ENCODE measurements at regions not wholly inside any gene's neighbourhood (a gene's known extent, or its start where the extent isn't known, plus 50 kb on each side); places are given as distances from the start of the nearest gene placed in this dataset.

DNA sequence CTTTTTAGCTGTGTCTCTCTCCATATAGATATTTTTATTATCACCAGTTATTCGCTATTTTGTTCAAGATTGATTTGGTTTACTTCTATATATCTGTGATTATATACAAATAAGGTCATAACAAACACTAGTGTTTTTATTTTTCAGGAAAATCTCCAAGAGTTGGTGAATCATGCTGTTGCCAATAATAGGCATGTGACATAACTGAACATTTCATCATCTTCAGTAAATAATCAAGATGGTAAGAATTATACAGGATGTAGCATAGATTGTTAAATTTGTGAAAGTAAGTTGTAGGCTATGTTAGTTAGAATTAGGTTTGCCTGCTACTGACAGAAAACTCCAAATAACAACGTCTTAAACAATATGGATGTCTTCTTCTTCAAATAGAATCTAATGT lies 240.9 kb upstream of the PDE3A start:
- Histone ChIP-seq H2BK5ac (ENCODE audit: low read length) (no peak overlapping the region), H3K79me1 (ENCODE audit: low read depth, low read length) (no peaks in the 10 kb centered on the region), H3K27ac (replicated peaks; ENCODE audit: low read length) (no peak overlapping the region), H3K4me3 (ENCODE audit: low read length in 2 of 2) (no peak overlapping the region), H2BK15ac (ENCODE audit: low read length) (no peak overlapping the region), H3K14ac (ENCODE audit: low read length) (no peak overlapping the region), H3K9ac (ENCODE audit: low read depth, low read length, poor library complexity) (no peak overlapping the region), H3K18ac (ENCODE audit: low read length) (no peak overlapping the region), H3K4me1 (ENCODE audit: control insufficient read depth in 2 of 2, insufficient read depth in 1 of 2, low read depth in 1 of 2, low read length in 2 of 2) (no peaks in the 10 kb centered on the region), H3K4ac (ENCODE audit: low read length) (no peak overlapping the region), H2BK120ac (ENCODE audit: low read depth, low read length) (no peak overlapping the region), H3K23ac (ENCODE audit: low read depth, low read length, poor library complexity) (no peak overlapping the region), H3K27me3 (ENCODE audit: control insufficient read depth in 3 of 3, insufficient read depth in 3 of 3, low read depth in 1 of 3, low read length in 3 of 3) (no peaks in the 10 kb centered on the region), H3K4me2 (ENCODE audit: insufficient read depth, low read length, poor library complexity, severe bottlenecking) (no peak overlapping the region), H4K8ac (ENCODE audit: low read depth, low read length) (no peak overlapping the region), H2BK12ac (ENCODE audit: low read length) (no peak overlapping the region), H3K36me3 (replicated peaks in 1 of 2; ENCODE audit: control insufficient read depth in 2 of 2, insufficient read depth in 2 of 2, low read length in 2 of 2) (no peaks in the 10 kb centered on the region), H2AK5ac (ENCODE audit: low read depth, low read length) (no peak overlapping the region), H4K91ac (ENCODE audit: low read depth, low read length, poor library complexity) (no peak overlapping the region), H2AFZ (ENCODE audit: low read length) (no peak overlapping the region), H3K9me3 (replicated peaks in 1 of 2; ENCODE audit: control insufficient read depth in 2 of 2, insufficient read depth in 1 of 2, low read depth in 1 of 2, low read length in 2 of 2) (no peaks in the 10 kb centered on the region)
- DNase-seq (ENCODE audit: low spot score) = no peak
- WGBS, 2 donors (ENCODE audit: extremely low coverage in 2 of 2, insufficient read length in 2 of 2, insufficient replicate concordance in 1 of 2) = no CpG with 5 or more reads among the region's 2 CpGs

DNA sequence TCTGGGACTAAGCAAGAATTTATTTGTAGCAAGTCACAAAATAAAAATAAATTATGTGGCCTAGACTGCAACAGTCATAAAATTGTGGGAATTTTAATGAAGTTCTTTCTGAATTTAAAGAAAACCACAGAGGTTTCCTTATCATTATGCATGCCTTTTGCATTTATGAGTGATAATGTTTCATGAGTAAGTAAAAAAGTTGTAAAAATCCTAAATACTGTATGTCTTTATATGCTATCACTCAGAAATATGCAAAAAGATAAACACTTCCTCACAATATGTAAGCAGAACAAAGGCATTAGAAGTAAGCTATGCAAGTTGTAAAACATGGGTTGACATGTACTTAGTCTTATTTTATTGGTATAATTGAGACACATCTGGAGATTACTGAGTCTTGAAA lies 239.4 kb upstream of the PDE3A start:
- Histone ChIP-seq H2BK5ac (ENCODE audit: low read length) (no peak overlapping the region), H4K8ac (ENCODE audit: low read depth, low read length) (no peak overlapping the region), H3K36me3 (replicated peaks in 1 of 2; ENCODE audit: control insufficient read depth in 2 of 2, insufficient read depth in 2 of 2, low read length in 2 of 2) (no peaks in the 10 kb centered on the region), H3K4me3 (ENCODE audit: low read length in 2 of 2) (no peak overlapping the region), H3K27ac (replicated peaks; ENCODE audit: low read length) (no peak overlapping the region), H3K18ac (ENCODE audit: low read length) (no peak overlapping the region), H3K4me2 (ENCODE audit: insufficient read depth, low read length, poor library complexity, severe bottlenecking) (no peak overlapping the region), H3K9ac (ENCODE audit: low read depth, low read length, poor library complexity) (no peak overlapping the region), H2AK5ac (ENCODE audit: low read depth, low read length) (no peak overlapping the region), H2AFZ (ENCODE audit: low read length) (no peak overlapping the region), H3K4ac (ENCODE audit: low read length) (no peak overlapping the region), H4K91ac (ENCODE audit: low read depth, low read length, poor library complexity) (no peak overlapping the region), H3K9me3 (replicated peaks in 1 of 2; ENCODE audit: control insufficient read depth in 2 of 2, insufficient read depth in 1 of 2, low read depth in 1 of 2, low read length in 2 of 2) (no peaks in the 10 kb centered on the region), H3K14ac (ENCODE audit: low read length) (no peak overlapping the region), H3K27me3 (ENCODE audit: control insufficient read depth in 3 of 3, insufficient read depth in 3 of 3, low read depth in 1 of 3, low read length in 3 of 3) (no peaks in the 10 kb centered on the region), H2BK15ac (ENCODE audit: low read length) (no peak overlapping the region), H3K79me1 (ENCODE audit: low read depth, low read length) (no peaks in the 10 kb centered on the region), H2BK12ac (ENCODE audit: low read length) (no peak overlapping the region), H3K4me1 (ENCODE audit: control insufficient read depth in 2 of 2, insufficient read depth in 1 of 2, low read depth in 1 of 2, low read length in 2 of 2) (peaks cover 0 to 3% of the 10 kb centered on the region in 2 donors), H3K23ac (ENCODE audit: low read depth, low read length, poor library complexity) (no peak overlapping the region), H2BK120ac (ENCODE audit: low read depth, low read length) (no peak overlapping the region)
- DNase-seq (ENCODE audit: low spot score) = no peak

DNA sequence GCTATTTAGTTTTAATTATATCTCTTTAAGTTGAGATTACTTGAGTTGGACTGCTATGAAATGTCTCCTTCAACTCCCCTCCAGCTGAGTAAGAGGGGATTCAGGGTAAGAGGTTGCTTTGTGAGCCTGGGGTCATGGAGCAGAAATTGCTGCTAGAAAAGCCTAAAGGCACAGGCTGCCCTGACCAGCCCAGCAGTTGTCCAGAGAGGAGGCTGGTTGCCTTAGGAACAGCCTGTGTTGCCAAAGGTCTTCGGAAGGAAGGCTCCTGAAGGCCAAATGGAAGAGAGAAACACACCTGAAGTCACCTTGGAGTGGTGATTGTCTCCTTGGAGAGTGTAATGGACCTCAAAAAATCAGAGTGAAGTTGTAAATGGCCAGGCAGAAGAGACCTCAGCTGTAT lies 235.5 kb upstream of the PDE3A start:
- H2AFZ ChIP-seq (ENCODE audit: low read length) = peak overlapping the region; percentile 69
- no CpG with 5 or more reads among the region's 1 CpG for WGBS, 2 donors (ENCODE audit: extremely low coverage in 2 of 2, insufficient read length in 2 of 2, insufficient replicate concordance in 1 of 2)
- H4K8ac ChIP-seq (ENCODE audit: low read depth, low read length) = no peak overlapping the region
- no peak for DNase-seq (ENCODE audit: low spot score)
- no peak overlapping the region for H4K91ac ChIP-seq (ENCODE audit: low read depth, low read length, poor library complexity)
- H2AK5ac ChIP-seq (ENCODE audit: low read depth, low read length) = no peak overlapping the region
- no peak overlapping the region for H2BK15ac ChIP-seq (ENCODE audit: low read length)
- no peaks in the 10 kb centered on the region for H3K79me1 ChIP-seq (ENCODE audit: low read depth, low read length)
- H3K36me3 ChIP-seq (replicated peaks in 1 of 2; ENCODE audit: control insufficient read depth in 2 of 2, insufficient read depth in 2 of 2, low read length in 2 of 2) = no peaks in the 10 kb centered on the region
- no peak overlapping the region for H3K4me3 ChIP-seq (ENCODE audit: low read length in 2 of 2)
- H2BK12ac ChIP-seq (ENCODE audit: low read length) = no peak overlapping the region
- peaks cover 0 to 3% of the 10 kb centered on the region in 2 donors for H3K4me1 ChIP-seq (ENCODE audit: control insufficient read depth in 2 of 2, insufficient read depth in 1 of 2, low read depth in 1 of 2, low read length in 2 of 2)
- no peak overlapping the region for H3K23ac ChIP-seq (ENCODE audit: low read depth, low read length, poor library complexity)
- H2BK5ac ChIP-seq (ENCODE audit: low read length) = no peak overlapping the region
- H3K4ac ChIP-seq (ENCODE audit: low read length) = no peak overlapping the region
- H2BK120ac ChIP-seq (ENCODE audit: low read depth, low read length) = no peak overlapping the region
- no peak overlapping the region for H3K14ac ChIP-seq (ENCODE audit: low read length)
- H3K9me3 ChIP-seq (replicated peaks in 1 of 2; ENCODE audit: control insufficient read depth in 2 of 2, insufficient read depth in 1 of 2, low read depth in 1 of 2, low read length in 2 of 2) = no peaks in the 10 kb centered on the region
- H3K9ac ChIP-seq (ENCODE audit: low read depth, low read length, poor library complexity) = no peak overlapping the region
- no peak overlapping the region for H3K4me2 ChIP-seq (ENCODE audit: insufficient read depth, low read length, poor library complexity, severe bottlenecking)
- H3K27ac ChIP-seq (replicated peaks; ENCODE audit: low read length) = no peak overlapping the region
- no peaks in the 10 kb centered on the region for H3K27me3 ChIP-seq (ENCODE audit: control insufficient read depth in 3 of 3, insufficient read depth in 3 of 3, low read depth in 1 of 3, low read length in 3 of 3)
- no peak overlapping the region for H3K18ac ChIP-seq (ENCODE audit: low read length)

DNA sequence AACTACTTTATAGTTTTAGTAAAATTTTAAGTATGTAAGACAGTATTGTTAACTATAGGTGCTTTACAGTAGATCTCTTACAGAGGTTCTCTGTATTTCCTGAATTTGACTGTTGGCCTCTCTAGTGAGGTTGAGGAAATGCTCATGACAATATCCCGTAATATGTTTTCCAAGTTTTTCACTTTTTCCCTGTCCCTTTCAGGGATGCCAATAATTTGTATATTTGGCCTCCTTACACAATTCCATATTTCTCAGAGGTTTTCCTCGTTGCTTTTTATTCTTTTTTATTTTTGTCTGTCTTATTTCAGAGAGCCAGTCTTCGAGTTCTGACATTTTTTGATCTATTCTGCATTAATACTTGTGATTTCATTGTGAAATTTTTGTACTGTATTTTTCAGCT lies 233.7 kb upstream of the PDE3A start:
- Histone ChIP-seq H3K79me1 (ENCODE audit: low read depth, low read length) (no peaks in the 10 kb centered on the region), H3K4me2 (ENCODE audit: insufficient read depth, low read length, poor library complexity, severe bottlenecking) (no peak overlapping the region), H3K27ac (replicated peaks; ENCODE audit: low read length) (no peak overlapping the region), H3K9me3 (replicated peaks in 1 of 2; ENCODE audit: control insufficient read depth in 2 of 2, insufficient read depth in 1 of 2, low read depth in 1 of 2, low read length in 2 of 2) (no peaks in the 10 kb centered on the region), H3K4ac (ENCODE audit: low read length) (no peak overlapping the region), H3K18ac (ENCODE audit: low read length) (no peak overlapping the region), H3K23ac (ENCODE audit: low read depth, low read length, poor library complexity) (no peak overlapping the region), H3K4me1 (ENCODE audit: control insufficient read depth in 2 of 2, insufficient read depth in 1 of 2, low read depth in 1 of 2, low read length in 2 of 2) (peaks cover 0 to 3% of the 10 kb centered on the region in 2 donors), H3K9ac (ENCODE audit: low read depth, low read length, poor library complexity) (no peak overlapping the region), H2AK5ac (ENCODE audit: low read depth, low read length) (no peak overlapping the region), H3K4me3 (ENCODE audit: low read length in 2 of 2) (no peak overlapping the region), H2BK15ac (ENCODE audit: low read length) (no peak overlapping the region), H3K14ac (ENCODE audit: low read length) (no peak overlapping the region), H4K8ac (ENCODE audit: low read depth, low read length) (no peak overlapping the region), H3K36me3 (replicated peaks in 1 of 2; ENCODE audit: control insufficient read depth in 2 of 2, insufficient read depth in 2 of 2, low read length in 2 of 2) (no peaks in the 10 kb centered on the region), H2AFZ (ENCODE audit: low read length) (no peak overlapping the region), H2BK120ac (ENCODE audit: low read depth, low read length) (no peak overlapping the region), H2BK5ac (ENCODE audit: low read length) (no peak overlapping the region), H2BK12ac (ENCODE audit: low read length) (no peak overlapping the region), H3K27me3 (ENCODE audit: control insufficient read depth in 3 of 3, insufficient read depth in 3 of 3, low read depth in 1 of 3, low read length in 3 of 3) (no peaks in the 10 kb centered on the region), H4K91ac (ENCODE audit: low read depth, low read length, poor library complexity) (no peak overlapping the region)
- no CpG with 5 or more reads among the region's 3 CpGs for WGBS, 2 donors (ENCODE audit: extremely low coverage in 2 of 2, insufficient read length in 2 of 2, insufficient replicate concordance in 1 of 2)
- DNase-seq (ENCODE audit: low spot score) = no peak
